ENCODE measurements at regions not wholly inside any gene's neighbourhood (a gene's known extent, or its start where the extent isn't known, plus 50 kb on each side); places are given as distances from the start of the nearest gene placed in this dataset.

GRCh38 chr12:104816845-104817503, 141.1 kb downstream of the SLC41A2 start:
- TF ChIP-seq CTCF (conservative IDR thresholded peaks at IDR 0.05): no peak
- H3K27ac ChIP-seq: no peak overlapping the region

DNA sequence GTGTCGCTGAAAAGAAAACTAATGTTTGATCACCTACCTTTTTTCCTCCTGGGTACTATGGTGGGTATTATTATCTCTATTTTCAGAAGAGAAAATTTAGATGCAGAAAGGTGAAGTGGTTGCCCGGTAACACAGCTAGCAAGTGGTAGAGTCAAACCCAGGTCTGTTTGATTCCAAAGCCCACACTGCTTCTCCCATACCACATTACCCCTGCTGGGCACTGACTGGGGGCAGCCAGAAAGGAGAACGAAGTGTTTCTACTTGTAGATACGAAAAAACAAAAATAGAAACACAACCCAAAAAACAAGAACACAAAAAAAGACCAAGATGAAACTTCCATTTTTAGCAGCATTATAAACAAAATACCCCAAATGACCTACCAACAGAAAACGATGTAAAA, 142.2 kb downstream of the SLC41A2 start:
- TF ChIP-seq CTCF (conservative IDR thresholded peaks at IDR 0.05): no peak
- H3K27ac ChIP-seq: no peak overlapping the region

GRCh38 chr12:104814944-104815343, 143.1 kb downstream of the SLC41A2 start:
- no peak overlapping the region for H3K27ac ChIP-seq
- TF ChIP-seq CTCF (conservative IDR thresholded peaks at IDR 0.05): no peak
